ENCODE measurements at regions not wholly inside any gene's neighbourhood (a gene's known extent, or its start where the extent isn't known, plus 50 kb on each side); places are given as distances from the start of the nearest gene placed in this dataset.

DNA sequence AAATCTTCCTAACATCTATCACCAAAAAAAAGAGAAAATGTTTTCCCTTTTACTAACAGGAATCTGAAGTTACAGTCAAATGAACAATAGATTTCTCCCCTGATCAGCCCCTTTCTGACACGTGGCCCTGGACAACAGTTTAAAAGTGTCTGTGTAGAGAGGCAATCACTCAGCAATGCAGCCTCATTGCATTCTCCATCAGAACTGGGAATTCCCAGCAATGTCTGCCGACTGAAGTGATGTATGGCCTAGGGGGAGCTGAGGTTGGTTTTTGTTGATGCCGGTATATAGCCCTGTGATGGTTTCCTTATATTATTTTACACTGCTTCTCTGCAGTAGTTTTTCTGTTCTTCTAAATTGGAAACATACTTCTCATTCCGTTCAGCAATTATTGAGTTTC is 904.3 kb upstream of the CDH8 start:
- peak overlapping the region in 2 of 3 experiments; percentile 18 to 31 for H3K27ac Mint-ChIP-seq
- no peaks in the 10 kb centered on the region for H3K9me3 Mint-ChIP-seq
- H3K4me3 Mint-ChIP-seq: no peak overlapping the region
- peaks cover 6% of the 10 kb centered on the region for H3K4me1 Mint-ChIP-seq
- H3K36me3 Mint-ChIP-seq (ENCODE audit: low read depth): no peaks in the 10 kb centered on the region
- peaks cover 14% of the 10 kb centered on the region for H3K27me3 Mint-ChIP-seq (ENCODE audit: low read depth)
- TF ChIP-seq, protein P1, sequence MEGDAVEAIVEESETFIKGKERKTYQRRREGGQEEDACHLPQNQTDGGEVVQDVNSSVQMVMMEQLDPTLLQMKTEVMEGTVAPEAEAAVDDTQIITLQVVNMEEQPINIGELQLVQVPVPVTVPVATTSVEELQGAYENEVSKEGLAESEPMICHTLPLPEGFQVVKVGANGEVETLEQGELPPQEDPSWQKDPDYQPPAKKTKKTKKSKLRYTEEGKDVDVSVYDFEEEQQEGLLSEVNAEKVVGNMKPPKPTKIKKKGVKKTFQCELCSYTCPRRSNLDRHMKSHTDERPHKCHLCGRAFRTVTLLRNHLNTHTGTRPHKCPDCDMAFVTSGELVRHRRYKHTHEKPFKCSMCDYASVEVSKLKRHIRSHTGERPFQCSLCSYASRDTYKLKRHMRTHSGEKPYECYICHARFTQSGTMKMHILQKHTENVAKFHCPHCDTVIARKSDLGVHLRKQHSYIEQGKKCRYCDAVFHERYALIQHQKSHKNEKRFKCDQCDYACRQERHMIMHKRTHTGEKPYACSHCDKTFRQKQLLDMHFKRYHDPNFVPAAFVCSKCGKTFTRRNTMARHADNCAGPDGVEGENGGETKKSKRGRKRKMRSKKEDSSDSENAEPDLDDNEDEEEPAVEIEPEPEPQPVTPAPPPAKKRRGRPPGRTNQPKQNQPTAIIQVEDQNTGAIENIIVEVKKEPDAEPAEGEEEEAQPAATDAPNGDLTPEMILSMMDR (IDR thresholded peaks at IDR 0.05; ENCODE audit: unreplicated experiment in 3 of 3): no peak

DNA sequence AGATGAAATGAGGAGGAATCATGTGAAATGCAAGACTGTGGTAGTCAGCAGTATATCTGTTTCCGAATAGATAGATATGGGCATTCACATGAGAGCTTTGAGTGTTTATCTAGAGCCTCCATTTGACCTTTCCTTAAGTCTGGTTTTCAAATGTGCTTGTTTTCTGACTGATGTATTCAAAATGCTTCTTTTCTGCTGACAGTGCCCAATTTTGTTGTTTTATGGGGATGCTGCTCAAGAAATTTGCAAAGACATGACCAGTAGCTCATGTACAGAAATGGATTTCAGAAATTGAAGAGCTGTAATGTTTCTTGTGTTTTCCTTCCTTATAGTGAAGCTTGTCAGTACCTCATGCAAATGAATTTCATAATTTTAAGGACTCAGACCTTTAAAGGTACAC is 903.4 kb upstream of the CDH8 start:
- TF ChIP-seq, protein P1 (IDR thresholded peaks at IDR 0.05; ENCODE audit: unreplicated experiment in 3 of 3): no peak
- H3K4me3 Mint-ChIP-seq: no peak overlapping the region
- no peaks in the 10 kb centered on the region for H3K36me3 Mint-ChIP-seq (ENCODE audit: low read depth)
- H3K27me3 Mint-ChIP-seq (ENCODE audit: low read depth): peaks cover 14% of the 10 kb centered on the region
- H3K4me1 Mint-ChIP-seq: peaks cover 6% of the 10 kb centered on the region
- no peaks in the 10 kb centered on the region for H3K9me3 Mint-ChIP-seq
- H3K27ac Mint-ChIP-seq: no peak overlapping the region

GRCh38 chr16:62933929-62934328 is 897.7 kb upstream of the CDH8 start:
- TF ChIP-seq, protein P1 (IDR thresholded peaks at IDR 0.05; ENCODE audit: unreplicated experiment in 3 of 3): no peak
- Mint-ChIP-seq H3K4me1 (peaks cover 14% of the 10 kb centered on the region), H3K27me3 (ENCODE audit: low read depth) (peaks cover 16% of the 10 kb centered on the region), H3K27ac (no peak overlapping the region), H3K36me3 (ENCODE audit: low read depth) (no peaks in the 10 kb centered on the region), H3K9me3 (no peaks in the 10 kb centered on the region), H3K4me3 (no peak overlapping the region)

- TF ChIP-seq, protein P1 (IDR thresholded peaks at IDR 0.05; ENCODE audit: unreplicated experiment in 3 of 3): no peak
- Mint-ChIP-seq H3K27me3 (ENCODE audit: low read depth) (peaks cover 13% of the 10 kb centered on the region), H3K36me3 (ENCODE audit: low read depth) (no peaks in the 10 kb centered on the region), H3K4me3 (no peak overlapping the region), H3K27ac (no peak overlapping the region), H3K4me1 (peaks cover 14% of the 10 kb centered on the region), H3K9me3 (no peaks in the 10 kb centered on the region)
Measured at GRCh38 chr16:62929593-62929992, 893.4 kb upstream of the CDH8 start.

GRCh38 chr16:62927122-62927521 is 890.9 kb upstream of the CDH8 start:
- TF ChIP-seq, protein P1 (IDR thresholded peaks at IDR 0.05; ENCODE audit: unreplicated experiment in 3 of 3): no peak
- no peaks in the 10 kb centered on the region for H3K9me3 Mint-ChIP-seq
- H3K27ac Mint-ChIP-seq: no peak overlapping the region
- no peak overlapping the region for H3K4me3 Mint-ChIP-seq
- peaks cover 2% of the 10 kb centered on the region for H3K4me1 Mint-ChIP-seq
- no peaks in the 10 kb centered on the region for H3K36me3 Mint-ChIP-seq (ENCODE audit: low read depth)
- peaks cover 13% of the 10 kb centered on the region for H3K27me3 Mint-ChIP-seq (ENCODE audit: low read depth)

DNA sequence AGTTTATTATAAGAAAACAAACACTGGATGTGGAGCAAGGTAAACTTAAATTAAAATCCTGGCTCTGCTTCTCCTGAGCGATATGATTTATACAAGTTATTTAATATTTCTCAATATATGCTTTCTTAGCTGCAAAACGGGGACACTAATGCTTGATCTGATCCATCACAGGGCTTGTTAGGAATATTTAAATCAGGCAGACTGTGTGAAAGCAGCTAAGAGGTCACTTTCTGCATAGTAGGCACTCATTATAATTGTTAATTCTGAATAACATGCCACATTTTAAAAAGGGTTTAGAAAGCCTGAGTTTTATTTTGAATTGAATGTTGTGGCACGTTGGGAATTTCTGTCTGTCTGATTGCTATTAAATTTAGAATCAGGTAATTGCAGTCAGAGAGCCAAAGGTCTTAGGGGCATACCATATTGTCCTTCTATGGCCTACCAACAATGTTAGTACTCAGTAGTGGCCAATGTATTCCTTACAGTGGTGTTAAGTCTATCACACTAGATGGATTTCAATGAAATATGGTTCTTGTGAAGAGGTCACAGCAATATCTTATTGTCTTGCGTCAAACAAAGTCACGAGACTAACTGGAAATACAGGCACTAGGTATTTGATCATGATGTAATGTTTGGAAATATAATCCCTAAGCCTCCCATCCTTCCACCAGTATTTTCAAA is 890.0 kb upstream of the CDH8 start:
- Mint-ChIP-seq H3K27ac (no peak overlapping the region), H3K27me3 (ENCODE audit: low read depth) (peaks cover 13% of the 10 kb centered on the region), H3K36me3 (ENCODE audit: low read depth) (no peaks in the 10 kb centered on the region), H3K9me3 (no peaks in the 10 kb centered on the region), H3K4me3 (no peak overlapping the region), H3K4me1 (peaks cover 7% of the 10 kb centered on the region)
- TF ChIP-seq, protein P1 (IDR thresholded peaks at IDR 0.05; ENCODE audit: unreplicated experiment in 3 of 3): no peak

All from nephron (organoid).